SK-N-MC (cell line): ENCODE measurements at regions not wholly inside any gene's neighbourhood (a gene's known extent, or its start where the extent isn't known, plus 50 kb on each side); places are given as distances from the start of the nearest gene placed in this dataset.

ENCODE experiments used
- EZH2 ChIP-seq: fragments of 200-600 bp; sonication (generic); IDR thresholded peaks from one replicate; pipeline ENCODE4 v1.6.1; 2017; ENCODE audit warnings: antibody characterized with exemption
- FOXP2 ChIP-seq: optimal IDR thresholded peaks from 2 replicates; pipeline ENCODE3; 2011; ENCODE audit warnings: mild to moderate bottlenecking, moderate library complexity; ENCODE audit not compliant: insufficient read depth; ENCODE audit errors: extremely low read length, control extremely low read depth
- POLR2AphosphoS5 ChIP-seq: IDR thresholded peaks from 2 replicates; pipeline ENCODE4 v1.6.1; 2012; ENCODE audit warnings: mild to moderate bottlenecking, low read depth, low read length, borderline replicate concordance

DNA sequence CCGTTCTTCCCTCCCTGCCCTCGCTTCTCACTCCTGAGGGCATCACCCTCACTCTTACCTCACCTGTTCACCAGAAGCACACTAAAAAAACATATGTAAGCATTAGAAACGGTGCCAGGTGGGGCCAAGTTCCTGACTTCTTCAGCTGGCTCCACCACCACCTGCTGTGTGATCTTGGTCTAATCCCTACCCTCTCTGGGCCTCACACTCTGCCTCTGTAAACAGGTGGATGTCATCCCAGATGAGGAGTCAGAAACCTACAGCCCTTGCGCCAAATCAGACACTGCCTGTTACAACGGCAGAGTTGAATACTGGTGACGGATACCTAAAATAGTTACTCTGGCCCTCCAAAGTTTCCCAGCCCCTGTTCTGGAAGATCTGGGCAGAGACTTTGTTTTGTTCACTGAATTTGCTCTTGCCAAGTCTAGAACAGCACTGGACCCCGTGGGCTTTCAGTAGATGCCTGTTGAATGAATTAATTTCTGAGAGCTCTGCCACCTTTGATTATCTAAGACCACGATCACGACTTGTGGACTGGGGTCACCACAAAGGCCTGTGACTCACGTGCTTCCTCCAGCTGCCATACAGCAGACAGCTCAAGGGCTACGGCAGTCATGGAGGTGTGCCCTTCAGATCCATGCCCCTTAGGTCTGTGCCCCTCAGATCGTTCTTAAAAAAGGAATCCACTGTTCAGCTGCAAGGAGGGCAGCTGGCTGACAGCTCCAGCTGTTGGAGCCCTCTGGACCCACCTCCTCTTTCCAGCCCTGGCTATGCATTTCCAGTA is 71.9 kb downstream of the GSC start:
- TF ChIP-seq EZH2 (no peak), POLR2AphosphoS5 (no peak), FOXP2 (no peak)
